WTC11 (cell line): ENCODE measurements at regions not wholly inside any gene's neighbourhood (a gene's known extent, or its start where the extent isn't known, plus 50 kb on each side); places are given as distances from the start of the nearest gene placed in this dataset.

Experiments used
- ATAC-seq: fragments of 200-7000 bp; cut with Tn5 transposase; 2 replicates; pipeline ENCODE4 v1.10.0; 2021; ENCODE audit warnings: mild to moderate bottlenecking, moderate library complexity
- CTCF ChIA-PET: fragments of 300-600 bp; sonication (Branson Sonifier 250); formaldehyde crosslinking; loops from one replicate; lab custom pipeline; 2021; ENCODE audit warnings: antibody characterized with exemption; lab: Charles Lee
- POLR2A ChIA-PET: fragments of 350-600 bp; sonication (Branson Sonifier 250); formaldehyde crosslinking; loops from one replicate; lab custom pipeline; 2021; ENCODE audit warnings: antibody characterized with exemption; lab: Charles Lee
- DNase-seq: peaks from one replicate; pipeline ENCODE4 v3.0.0; 2021; ENCODE audit warnings: low spot score
- H3K27ac Mint-ChIP-seq: 2 replicates; pipeline ENCODE4 v1.8.0; 2021; ENCODE audit warnings: mixed read lengths
- H3K27me3 Mint-ChIP-seq: 2 replicates; pipeline ENCODE4 v1.8.0; 2021; ENCODE audit warnings: low read depth, mild to moderate bottlenecking, moderate library complexity, mixed read lengths
- H3K36me3 Mint-ChIP-seq: 2 replicates; pipeline ENCODE4 v1.8.0; 2021; ENCODE audit warnings: mixed read lengths
- H3K4me1 Mint-ChIP-seq: 2 replicates; pipeline ENCODE4 v1.8.0; 2022; ENCODE audit warnings: mixed read lengths
- H3K4me3 Mint-ChIP-seq: 2 replicates; pipeline ENCODE4 v1.8.0; 2021; ENCODE audit warnings: mild to moderate bottlenecking, moderate library complexity, mixed read lengths
- H3K9me3 Mint-ChIP-seq: 2 replicates; pipeline ENCODE4 v1.8.0; 2021; ENCODE audit warnings: mixed read lengths
- EMX1 ChIP-seq: fragments of 250-450 bp; sonication (Bioruptor Pico); IDR thresholded peaks from 2 replicates; pipeline ENCODE4 v1.8.0; 2021; ENCODE audit warnings: mild to moderate bottlenecking
- FOXJ3 ChIP-seq: sonication (generic); formaldehyde crosslinking; IDR thresholded peaks from 2 replicates; pipeline ENCODE4 v1.9.0; 2021; ENCODE audit warnings: missing genetic modification reagents, mild to moderate bottlenecking, borderline replicate concordance
- SMAD4 ChIP-seq: sonication (generic); formaldehyde crosslinking; IDR thresholded peaks from 2 replicates; pipeline ENCODE4 v1.8.0; 2022; ENCODE audit warnings: mild to moderate bottlenecking, missing genetic modification reagents
- TCF7 ChIP-seq: sonication (generic); formaldehyde crosslinking; IDR thresholded peaks from 2 replicates; pipeline ENCODE4 v1.8.0; 2022; ENCODE audit warnings: mild to moderate bottlenecking, low read depth, missing genetic modification reagents, moderate library complexity
- ZNF263 ChIP-seq: sonication (generic); formaldehyde crosslinking; IDR thresholded peaks from 2 replicates; pipeline ENCODE4 v1.8.1; 2022; ENCODE audit warnings: low read depth, mild to moderate bottlenecking, moderate library complexity, missing genetic modification reagents
- ZNF423 ChIP-seq: fragments of 250-450 bp; sonication (Bioruptor Pico); IDR thresholded peaks from 2 replicates; pipeline ENCODE4 v2.1.2; 2022; ENCODE audit warnings: mild to moderate bottlenecking, moderate library complexity
- TF ChIP-seq, protein P1 (sequence below): sonication (generic); formaldehyde crosslinking; IDR thresholded peaks from 2 replicates; pipeline ENCODE4 v1.8.1; 2023; ENCODE audit warnings: mild to moderate bottlenecking, missing genetic modification reagents, borderline replicate concordance
- TF ChIP-seq, protein P2 (sequence below): sonication (generic); formaldehyde crosslinking; IDR thresholded peaks from 2 replicates; pipeline ENCODE4 v1.8.1; 2022; ENCODE audit warnings: low read depth, missing genetic modification reagents, borderline replicate concordance
- TF ChIP-seq, protein P3 (sequence below): sonication (generic); formaldehyde crosslinking; IDR thresholded peaks from 2 replicates; pipeline ENCODE4 v1.8.1; 2022; ENCODE audit warnings: low read depth, mild to moderate bottlenecking, moderate library complexity, missing genetic modification reagents, borderline replicate concordance
- TF ChIP-seq, protein P4 (sequence below): fragments of 250-450 bp; sonication (Bioruptor Pico); IDR thresholded peaks from 2 replicates; pipeline ENCODE4 v1.9.0; 2021; ENCODE audit warnings: moderate library complexity, mild to moderate bottlenecking, inconsistent platforms, borderline replicate concordance
- TF ChIP-seq, protein P5 (sequence below): fragments of 250-450 bp; sonication (Bioruptor Pico); IDR thresholded peaks from 2 replicates; pipeline ENCODE4 v1.9.0; 2021; ENCODE audit warnings: mild to moderate bottlenecking, borderline replicate concordance
- TF ChIP-seq, protein P6 (sequence below): fragments of 250-450 bp; sonication (Bioruptor Pico); IDR thresholded peaks from 2 replicates; pipeline ENCODE4 v1.9.0; 2021; ENCODE audit warnings: mild to moderate bottlenecking
- TF ChIP-seq, protein P7 (sequence below): sonication (generic); formaldehyde crosslinking; IDR thresholded peaks from 2 replicates; pipeline ENCODE4 v1.8.1; 2022; ENCODE audit warnings: mild to moderate bottlenecking, moderate library complexity, missing genetic modification reagents
- TF ChIP-seq, protein P8 (sequence below): sonication (generic); formaldehyde crosslinking; IDR thresholded peaks from 2 replicates; pipeline ENCODE4 v1.8.1; 2022; ENCODE audit warnings: missing genetic modification reagents, borderline replicate concordance
- TF ChIP-seq, protein P9 (sequence below): sonication (generic); formaldehyde crosslinking; IDR thresholded peaks from 2 replicates; pipeline ENCODE4 v1.8.0; 2022; ENCODE audit warnings: missing genetic modification reagents

DNA sequence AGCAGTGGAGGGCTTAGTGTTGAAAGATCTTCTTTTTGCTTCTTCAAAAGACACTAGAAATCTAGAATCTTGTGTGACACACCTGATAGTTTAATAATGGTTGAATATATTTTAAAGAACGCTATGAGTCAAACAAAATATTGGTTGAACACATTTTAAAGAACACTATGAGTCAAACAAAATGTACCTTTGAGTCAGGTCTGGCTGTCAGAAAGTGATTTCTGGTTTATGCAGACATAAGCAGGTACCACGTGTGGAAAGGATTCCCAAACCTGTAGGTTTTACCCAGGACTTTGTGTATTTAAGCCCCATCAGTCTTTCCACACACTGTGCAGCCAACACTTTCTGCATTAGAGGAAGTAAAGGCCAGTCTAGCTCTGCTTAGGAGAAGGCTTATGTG is 366.7 kb upstream of the TENM4 start (continued):
- TF ChIP-seq, protein P1, sequence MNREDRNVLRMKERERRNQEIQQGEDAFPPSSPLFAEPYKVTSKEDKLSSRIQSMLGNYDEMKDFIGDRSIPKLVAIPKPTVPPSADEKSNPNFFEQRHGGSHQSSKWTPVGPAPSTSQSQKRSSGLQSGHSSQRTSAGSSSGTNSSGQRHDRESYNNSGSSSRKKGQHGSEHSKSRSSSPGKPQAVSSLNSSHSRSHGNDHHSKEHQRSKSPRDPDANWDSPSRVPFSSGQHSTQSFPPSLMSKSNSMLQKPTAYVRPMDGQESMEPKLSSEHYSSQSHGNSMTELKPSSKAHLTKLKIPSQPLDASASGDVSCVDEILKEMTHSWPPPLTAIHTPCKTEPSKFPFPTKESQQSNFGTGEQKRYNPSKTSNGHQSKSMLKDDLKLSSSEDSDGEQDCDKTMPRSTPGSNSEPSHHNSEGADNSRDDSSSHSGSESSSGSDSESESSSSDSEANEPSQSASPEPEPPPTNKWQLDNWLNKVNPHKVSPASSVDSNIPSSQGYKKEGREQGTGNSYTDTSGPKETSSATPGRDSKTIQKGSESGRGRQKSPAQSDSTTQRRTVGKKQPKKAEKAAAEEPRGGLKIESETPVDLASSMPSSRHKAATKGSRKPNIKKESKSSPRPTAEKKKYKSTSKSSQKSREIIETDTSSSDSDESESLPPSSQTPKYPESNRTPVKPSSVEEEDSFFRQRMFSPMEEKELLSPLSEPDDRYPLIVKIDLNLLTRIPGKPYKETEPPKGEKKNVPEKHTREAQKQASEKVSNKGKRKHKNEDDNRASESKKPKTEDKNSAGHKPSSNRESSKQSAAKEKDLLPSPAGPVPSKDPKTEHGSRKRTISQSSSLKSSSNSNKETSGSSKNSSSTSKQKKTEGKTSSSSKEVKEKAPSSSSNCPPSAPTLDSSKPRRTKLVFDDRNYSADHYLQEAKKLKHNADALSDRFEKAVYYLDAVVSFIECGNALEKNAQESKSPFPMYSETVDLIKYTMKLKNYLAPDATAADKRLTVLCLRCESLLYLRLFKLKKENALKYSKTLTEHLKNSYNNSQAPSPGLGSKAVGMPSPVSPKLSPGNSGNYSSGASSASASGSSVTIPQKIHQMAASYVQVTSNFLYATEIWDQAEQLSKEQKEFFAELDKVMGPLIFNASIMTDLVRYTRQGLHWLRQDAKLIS (CRISPR knock-in tag): no peak
- TF ChIP-seq, protein P2, sequence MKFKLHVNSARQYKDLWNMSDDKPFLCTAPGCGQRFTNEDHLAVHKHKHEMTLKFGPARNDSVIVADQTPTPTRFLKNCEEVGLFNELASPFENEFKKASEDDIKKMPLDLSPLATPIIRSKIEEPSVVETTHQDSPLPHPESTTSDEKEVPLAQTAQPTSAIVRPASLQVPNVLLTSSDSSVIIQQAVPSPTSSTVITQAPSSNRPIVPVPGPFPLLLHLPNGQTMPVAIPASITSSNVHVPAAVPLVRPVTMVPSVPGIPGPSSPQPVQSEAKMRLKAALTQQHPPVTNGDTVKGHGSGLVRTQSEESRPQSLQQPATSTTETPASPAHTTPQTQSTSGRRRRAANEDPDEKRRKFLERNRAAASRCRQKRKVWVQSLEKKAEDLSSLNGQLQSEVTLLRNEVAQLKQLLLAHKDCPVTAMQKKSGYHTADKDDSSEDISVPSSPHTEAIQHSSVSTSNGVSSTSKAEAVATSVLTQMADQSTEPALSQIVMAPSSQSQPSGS (CRISPR knock-in tag): no peak
- TF ChIP-seq, protein P3, sequence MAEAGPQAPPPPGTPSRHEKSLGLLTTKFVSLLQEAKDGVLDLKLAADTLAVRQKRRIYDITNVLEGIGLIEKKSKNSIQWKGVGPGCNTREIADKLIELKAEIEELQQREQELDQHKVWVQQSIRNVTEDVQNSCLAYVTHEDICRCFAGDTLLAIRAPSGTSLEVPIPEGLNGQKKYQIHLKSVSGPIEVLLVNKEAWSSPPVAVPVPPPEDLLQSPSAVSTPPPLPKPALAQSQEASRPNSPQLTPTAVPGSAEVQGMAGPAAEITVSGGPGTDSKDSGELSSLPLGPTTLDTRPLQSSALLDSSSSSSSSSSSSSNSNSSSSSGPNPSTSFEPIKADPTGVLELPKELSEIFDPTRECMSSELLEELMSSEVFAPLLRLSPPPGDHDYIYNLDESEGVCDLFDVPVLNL: no peak
- TF ChIP-seq TCF7 (CRISPR knock-in tag): no peak
- TF ChIP-seq, protein P4, sequence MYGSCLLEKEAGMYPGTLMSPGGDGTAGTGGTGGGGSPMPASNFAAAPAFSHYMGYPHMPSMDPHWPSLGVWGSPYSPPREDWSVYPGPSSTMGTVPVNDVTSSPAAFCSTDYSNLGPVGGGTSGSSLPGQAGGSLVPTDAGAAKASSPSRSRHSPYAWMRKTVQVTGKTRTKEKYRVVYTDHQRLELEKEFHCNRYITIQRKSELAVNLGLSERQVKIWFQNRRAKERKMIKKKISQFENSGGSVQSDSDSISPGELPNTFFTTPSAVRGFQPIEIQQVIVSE (CRISPR knock-in tag): no peak

DNA sequence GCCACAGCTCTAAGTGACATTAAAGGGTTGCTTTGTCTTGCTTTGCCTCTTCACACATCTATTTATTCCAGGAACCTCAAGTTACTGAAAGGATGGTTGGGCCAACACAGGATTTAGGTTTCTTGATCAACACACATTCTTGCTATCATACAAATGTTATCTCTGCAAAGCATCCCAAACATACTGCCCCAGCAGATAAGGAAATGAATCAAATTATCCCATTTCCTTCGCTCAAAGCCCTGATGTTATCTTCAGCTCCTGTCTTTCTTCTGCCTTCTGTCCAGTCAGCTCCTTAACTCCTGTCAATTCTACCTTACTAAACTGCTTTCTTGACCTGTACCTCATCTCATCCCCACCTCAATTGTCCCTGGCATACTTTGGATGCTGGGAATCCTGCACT is 355.9 kb upstream of the TENM4 start:
- ChIA-PET CTCF (no interaction called here), POLR2A (no interaction called here)
- Mint-ChIP-seq H3K4me1 (no peaks in the 10 kb centered on the region), H3K9me3 (no peaks in the 10 kb centered on the region), H3K36me3 (no peaks in the 10 kb centered on the region), H3K4me3 (no peak overlapping the region), H3K27me3 (peaks cover 12% of the 10 kb centered on the region), H3K27ac (no peak overlapping the region)
- DNase-seq (no peak), ATAC-seq (no peak)
- TF ChIP-seq, protein P5, sequence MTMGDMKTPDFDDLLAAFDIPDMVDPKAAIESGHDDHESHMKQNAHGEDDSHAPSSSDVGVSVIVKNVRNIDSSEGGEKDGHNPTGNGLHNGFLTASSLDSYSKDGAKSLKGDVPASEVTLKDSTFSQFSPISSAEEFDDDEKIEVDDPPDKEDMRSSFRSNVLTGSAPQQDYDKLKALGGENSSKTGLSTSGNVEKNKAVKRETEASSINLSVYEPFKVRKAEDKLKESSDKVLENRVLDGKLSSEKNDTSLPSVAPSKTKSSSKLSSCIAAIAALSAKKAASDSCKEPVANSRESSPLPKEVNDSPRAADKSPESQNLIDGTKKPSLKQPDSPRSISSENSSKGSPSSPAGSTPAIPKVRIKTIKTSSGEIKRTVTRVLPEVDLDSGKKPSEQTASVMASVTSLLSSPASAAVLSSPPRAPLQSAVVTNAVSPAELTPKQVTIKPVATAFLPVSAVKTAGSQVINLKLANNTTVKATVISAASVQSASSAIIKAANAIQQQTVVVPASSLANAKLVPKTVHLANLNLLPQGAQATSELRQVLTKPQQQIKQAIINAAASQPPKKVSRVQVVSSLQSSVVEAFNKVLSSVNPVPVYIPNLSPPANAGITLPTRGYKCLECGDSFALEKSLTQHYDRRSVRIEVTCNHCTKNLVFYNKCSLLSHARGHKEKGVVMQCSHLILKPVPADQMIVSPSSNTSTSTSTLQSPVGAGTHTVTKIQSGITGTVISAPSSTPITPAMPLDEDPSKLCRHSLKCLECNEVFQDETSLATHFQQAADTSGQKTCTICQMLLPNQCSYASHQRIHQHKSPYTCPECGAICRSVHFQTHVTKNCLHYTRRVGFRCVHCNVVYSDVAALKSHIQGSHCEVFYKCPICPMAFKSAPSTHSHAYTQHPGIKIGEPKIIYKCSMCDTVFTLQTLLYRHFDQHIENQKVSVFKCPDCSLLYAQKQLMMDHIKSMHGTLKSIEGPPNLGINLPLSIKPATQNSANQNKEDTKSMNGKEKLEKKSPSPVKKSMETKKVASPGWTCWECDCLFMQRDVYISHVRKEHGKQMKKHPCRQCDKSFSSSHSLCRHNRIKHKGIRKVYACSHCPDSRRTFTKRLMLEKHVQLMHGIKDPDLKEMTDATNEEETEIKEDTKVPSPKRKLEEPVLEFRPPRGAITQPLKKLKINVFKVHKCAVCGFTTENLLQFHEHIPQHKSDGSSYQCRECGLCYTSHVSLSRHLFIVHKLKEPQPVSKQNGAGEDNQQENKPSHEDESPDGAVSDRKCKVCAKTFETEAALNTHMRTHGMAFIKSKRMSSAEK: no peak
- TF ChIP-seq ZNF263 (CRISPR knock-in tag): no peak
- no peak for TF ChIP-seq EMX1 (CRISPR knock-in tag)
- TF ChIP-seq, protein P6, sequence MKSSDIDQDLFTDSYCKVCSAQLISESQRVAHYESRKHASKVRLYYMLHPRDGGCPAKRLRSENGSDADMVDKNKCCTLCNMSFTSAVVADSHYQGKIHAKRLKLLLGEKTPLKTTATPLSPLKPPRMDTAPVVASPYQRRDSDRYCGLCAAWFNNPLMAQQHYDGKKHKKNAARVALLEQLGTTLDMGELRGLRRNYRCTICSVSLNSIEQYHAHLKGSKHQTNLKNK: no peak
- TF ChIP-seq, protein P7, sequence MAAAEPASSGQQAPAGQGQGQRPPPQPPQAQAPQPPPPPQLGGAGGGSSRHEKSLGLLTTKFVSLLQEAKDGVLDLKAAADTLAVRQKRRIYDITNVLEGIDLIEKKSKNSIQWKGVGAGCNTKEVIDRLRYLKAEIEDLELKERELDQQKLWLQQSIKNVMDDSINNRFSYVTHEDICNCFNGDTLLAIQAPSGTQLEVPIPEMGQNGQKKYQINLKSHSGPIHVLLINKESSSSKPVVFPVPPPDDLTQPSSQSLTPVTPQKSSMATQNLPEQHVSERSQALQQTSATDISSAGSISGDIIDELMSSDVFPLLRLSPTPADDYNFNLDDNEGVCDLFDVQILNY: no peak
- TF ChIP-seq FOXJ3 (CRISPR knock-in tag): no peak
- TF ChIP-seq, protein P8, sequence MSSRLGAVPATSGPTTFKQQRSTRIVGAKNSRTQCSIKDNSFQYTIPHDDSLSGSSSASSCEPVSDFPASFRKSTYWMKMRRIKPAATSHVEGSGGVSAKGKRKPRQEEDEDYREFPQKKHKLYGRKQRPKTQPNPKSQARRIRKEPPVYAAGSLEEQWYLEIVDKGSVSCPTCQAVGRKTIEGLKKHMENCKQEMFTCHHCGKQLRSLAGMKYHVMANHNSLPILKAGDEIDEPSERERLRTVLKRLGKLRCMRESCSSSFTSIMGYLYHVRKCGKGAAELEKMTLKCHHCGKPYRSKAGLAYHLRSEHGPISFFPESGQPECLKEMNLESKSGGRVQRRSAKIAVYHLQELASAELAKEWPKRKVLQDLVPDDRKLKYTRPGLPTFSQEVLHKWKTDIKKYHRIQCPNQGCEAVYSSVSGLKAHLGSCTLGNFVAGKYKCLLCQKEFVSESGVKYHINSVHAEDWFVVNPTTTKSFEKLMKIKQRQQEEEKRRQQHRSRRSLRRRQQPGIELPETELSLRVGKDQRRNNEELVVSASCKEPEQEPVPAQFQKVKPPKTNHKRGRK (CRISPR knock-in tag): no peak
- TF ChIP-seq SMAD4 (CRISPR knock-in tag): no peak
- TF ChIP-seq, protein P4 (CRISPR knock-in tag): no peak
- TF ChIP-seq, protein P9, sequence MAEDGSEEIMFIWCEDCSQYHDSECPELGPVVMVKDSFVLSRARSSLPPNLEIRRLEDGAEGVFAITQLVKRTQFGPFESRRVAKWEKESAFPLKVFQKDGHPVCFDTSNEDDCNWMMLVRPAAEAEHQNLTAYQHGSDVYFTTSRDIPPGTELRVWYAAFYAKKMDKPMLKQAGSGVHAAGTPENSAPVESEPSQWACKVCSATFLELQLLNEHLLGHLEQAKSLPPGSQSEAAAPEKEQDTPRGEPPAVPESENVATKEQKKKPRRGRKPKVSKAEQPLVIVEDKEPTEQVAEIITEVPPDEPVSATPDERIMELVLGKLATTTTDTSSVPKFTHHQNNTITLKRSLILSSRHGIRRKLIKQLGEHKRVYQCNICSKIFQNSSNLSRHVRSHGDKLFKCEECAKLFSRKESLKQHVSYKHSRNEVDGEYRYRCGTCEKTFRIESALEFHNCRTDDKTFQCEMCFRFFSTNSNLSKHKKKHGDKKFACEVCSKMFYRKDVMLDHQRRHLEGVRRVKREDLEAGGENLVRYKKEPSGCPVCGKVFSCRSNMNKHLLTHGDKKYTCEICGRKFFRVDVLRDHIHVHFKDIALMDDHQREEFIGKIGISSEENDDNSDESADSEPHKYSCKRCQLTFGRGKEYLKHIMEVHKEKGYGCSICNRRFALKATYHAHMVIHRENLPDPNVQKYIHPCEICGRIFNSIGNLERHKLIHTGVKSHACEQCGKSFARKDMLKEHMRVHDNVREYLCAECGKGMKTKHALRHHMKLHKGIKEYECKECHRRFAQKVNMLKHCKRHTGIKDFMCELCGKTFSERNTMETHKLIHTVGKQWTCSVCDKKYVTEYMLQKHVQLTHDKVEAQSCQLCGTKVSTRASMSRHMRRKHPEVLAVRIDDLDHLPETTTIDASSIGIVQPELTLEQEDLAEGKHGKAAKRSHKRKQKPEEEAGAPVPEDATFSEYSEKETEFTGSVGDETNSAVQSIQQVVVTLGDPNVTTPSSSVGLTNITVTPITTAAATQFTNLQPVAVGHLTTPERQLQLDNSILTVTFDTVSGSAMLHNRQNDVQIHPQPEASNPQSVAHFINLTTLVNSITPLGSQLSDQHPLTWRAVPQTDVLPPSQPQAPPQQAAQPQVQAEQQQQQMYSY (CRISPR knock-in tag): no peak
- TF ChIP-seq ZNF423: no peak
